ENCODE measurements at regions not wholly inside any gene's neighbourhood (a gene's known extent, or its start where the extent isn't known, plus 50 kb on each side); places are given as distances from the start of the nearest gene placed in this dataset.
A peak's percentile ranks its signal among the peaks of the same experiment; 100 is the strongest.
"Not testable (repeated sequence)": the region's sequence is repeated elsewhere in the genome, so short reads cannot be mapped to it uniquely, and the experiment has no call there.

DNA sequence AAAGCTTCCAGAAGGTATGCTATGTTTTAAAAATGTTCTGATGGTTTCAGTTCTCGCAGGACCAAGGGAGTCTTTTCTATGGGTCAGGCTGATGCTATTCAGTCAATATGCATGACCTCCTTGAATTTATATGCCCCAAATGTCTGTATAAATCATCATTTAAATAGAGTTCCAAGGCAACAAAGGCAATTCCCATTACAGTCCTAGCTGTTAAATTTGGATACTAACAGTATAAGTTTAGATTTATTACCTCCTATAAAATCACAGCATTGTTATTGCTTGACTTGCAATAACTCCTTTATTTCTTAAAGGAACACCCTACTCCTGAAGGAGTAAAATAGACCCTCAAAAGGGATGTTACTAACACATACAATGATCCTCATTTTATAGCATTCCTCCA lies 387.7 kb upstream of the CHD1 start:
- intact Hi-C loops (cut with DNase I) = no loop called here
- ATAC-seq (no peak), DNase-seq (no peak)

DNA sequence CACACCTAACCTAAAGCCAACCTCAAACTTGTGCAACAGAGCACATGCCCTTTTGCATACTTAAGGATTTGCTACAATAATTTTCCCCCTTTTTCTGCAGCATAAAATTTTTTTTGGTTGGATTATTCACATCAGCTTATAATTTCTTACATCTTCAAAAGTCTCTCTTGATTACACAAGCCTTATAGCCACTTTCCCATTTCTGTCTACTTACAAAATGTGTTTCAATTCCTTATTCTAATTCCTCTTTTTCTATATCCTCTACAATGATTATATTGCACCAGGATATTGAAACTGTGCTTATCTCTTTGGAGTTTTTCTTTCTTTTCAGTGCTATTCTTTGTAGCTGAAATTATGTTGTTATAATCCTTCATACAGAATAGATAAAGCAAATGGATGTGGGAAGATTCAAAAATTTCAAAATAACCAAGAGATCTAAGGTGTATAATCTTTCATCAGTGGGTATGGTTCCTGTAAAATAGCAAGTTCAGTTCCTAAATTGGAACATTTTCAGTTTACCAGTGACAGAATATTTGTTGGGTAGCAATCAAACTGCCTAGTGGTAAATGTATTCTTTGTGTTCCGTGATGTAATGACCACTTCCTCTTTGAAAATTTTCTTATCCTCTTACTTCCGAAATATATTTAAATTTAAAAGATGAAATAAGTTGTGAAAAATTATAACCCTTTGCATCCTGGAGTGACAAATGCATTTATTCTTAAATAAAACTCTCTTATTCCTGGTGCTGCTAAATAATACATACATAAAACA lies 386.8 kb upstream of the CHD1 start:
- intact Hi-C loops (cut with DNase I) = no loop called here
- DNase-seq (no peak), ATAC-seq (peak in 1 of 2 donors; percentile 16)

- DNase-seq (no peak), ATAC-seq (no peak)
- intact Hi-C loops (cut with DNase I) = no loop called here
These were observed 385.9 kb upstream of the CHD1 start for GRCh38 chr5:99314721-99315120.

DNA sequence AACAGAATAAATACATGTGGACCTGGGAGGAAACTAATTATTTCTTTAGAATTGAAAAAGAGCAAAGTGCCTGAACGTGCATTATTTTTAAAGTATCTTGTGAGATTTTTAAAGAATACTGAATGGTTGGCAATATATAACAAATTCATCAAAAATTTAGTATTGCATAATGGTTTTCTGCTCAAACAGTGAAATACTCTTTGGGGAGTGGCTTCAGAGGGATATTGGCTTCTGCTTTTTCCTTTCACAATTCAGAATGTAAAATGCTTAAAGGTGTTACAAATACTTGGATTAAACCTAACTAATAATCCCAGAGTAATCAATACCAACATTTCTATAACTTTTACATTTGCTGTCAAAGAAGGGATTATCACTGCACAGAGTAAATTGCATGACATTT lies 379.3 kb upstream of the CHD1 start:
- ATAC-seq (no peak), DNase-seq (no peak)
- intact Hi-C loops (cut with DNase I) = no loop called here

GRCh38 chr5:99305045-99305580 lies 376.3 kb upstream of the CHD1 start:
- DNase-seq = no peak
- intact Hi-C loops (cut with DNase I) = no loop called here

GRCh38 chr5:99285606-99286005 lies 356.8 kb upstream of the CHD1 start:
- DNase-seq (no peak), ATAC-seq (no peak)
- intact Hi-C loops (cut with DNase I) = no loop called here

More at GRCh38 chr5:99305045-99305580, 376.3 kb upstream of the CHD1 start:
- no peak for ATAC-seq

- ATAC-seq (no peak), DNase-seq (no peak)
- intact Hi-C loops (cut with DNase I) = no loop called here
These were observed 346.3 kb upstream of the CHD1 start for GRCh38 chr5:99275128-99275527.

DNA sequence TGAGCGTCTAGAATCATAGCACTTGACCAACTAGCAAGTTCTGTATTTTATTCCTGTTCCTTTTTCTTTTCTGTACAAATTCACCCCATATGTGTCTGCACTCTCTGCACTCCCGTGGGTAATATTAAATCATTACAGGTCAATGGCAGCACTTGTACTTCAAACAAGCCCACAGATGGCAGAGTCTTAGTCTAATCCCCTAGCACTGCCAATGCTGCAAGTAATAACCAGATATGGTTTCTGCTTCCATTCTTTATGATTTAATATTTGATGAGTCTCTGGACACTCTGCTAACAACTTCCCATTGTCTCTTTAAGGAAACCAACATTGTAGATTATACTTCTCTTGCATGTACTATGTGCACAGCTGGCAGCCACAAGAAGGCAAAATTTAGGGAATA lies 343.8 kb upstream of the CHD1 start:
- no peak for ATAC-seq
- intact Hi-C loops (cut with DNase I) = no loop called here
- DNase-seq = no peak

DNA sequence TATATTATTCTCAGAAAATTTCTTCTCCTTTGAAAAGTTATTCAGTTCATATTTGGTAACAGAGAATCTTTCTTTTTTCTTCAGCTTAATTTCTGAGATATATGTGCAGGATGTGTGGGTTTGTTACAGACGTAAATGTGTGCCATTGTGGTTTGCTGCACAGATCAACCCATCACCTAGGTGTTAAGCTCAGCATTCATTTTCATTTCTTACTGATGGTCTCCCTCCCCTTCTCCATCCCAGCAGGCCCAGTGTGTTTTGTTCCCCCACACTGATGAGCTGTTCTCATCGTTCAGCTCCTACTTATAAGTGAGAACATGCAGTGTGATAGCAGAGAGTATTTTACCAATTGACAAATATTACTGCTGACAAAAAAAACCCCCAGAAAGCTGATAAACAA lies 330.0 kb upstream of the CHD1 start:
- DNase-seq = no peak
- intact Hi-C loops (cut with DNase I) = no loop called here
- ATAC-seq = no peak

- no peak for DNase-seq
- ATAC-seq = no peak
- intact Hi-C loops (cut with DNase I) = no loop called here
These were observed 319.3 kb upstream of the CHD1 start for GRCh38 chr5:99248066-99248465.

- DNase-seq (no peak), ATAC-seq (no peak)
- intact Hi-C loops (cut with DNase I) = no loop called here
These were observed 318.5 kb upstream of the CHD1 start for GRCh38 chr5:99247346-99247745.

DNA sequence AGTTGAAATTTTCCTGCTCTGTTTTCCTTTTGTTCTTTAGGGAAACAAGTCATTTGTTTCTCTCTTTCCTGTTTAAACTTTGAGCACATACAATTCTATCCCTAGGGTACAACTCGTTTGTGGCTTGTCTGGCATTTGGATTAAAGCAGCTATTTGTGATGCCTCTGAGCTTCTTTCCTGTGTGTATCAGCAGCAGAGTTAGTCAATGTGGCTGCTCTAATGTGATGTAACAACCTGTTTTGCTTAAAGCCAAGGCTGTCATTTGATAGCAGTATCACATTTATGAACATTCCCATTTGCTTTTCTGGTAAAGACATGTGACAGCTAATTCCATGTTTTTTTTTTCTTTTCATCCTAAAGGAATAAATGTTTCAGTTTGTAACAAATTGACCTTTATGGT lies 314.3 kb upstream of the CHD1 start:
- DNase-seq = no peak
- no peak for ATAC-seq
- intact Hi-C loops (cut with DNase I) = no loop called here

DNA sequence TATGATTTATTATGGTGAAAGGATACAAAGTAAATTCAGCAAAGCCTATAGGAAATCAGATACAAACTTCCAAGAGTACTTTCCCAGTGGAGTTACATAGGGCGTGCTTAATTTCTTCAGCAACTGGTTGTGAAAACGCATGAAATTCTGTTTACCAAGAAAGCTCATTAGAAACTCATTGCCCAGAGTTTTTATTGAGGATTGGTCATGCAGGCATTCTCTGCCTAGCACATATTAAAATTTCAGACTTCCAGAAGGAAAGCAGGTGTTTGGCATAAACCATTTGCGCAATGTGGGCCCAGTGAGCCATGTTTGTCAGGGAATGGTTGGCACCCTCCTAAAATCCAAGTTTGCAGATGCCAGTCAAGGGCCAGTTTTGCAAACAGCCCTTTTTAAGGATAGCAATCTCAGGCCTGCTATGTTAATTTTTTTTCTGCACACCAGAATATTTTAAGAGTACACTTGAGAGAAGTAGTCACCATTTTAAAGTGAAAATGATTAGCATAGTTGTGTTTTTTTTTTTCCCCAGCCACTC lies 311.1 kb upstream of the CHD1 start:
- intact Hi-C loops (cut with DNase I) = no loop called here
- DNase-seq (no peak), ATAC-seq (no peak)

GRCh38 chr5:99191206-99191745 lies 262.5 kb upstream of the CHD1 start:
- intact Hi-C loops (cut with DNase I) = no loop called here
- ATAC-seq (no peak), DNase-seq (no peak)

- ATAC-seq (no peak), DNase-seq (no peak)
- intact Hi-C loops (cut with DNase I) = no loop called here
These were observed 258.8 kb upstream of the CHD1 start for GRCh38 chr5:99187611-99188010.

- ATAC-seq = no peak
- intact Hi-C loops (cut with DNase I) = no loop called here
- no peak for DNase-seq
These were observed 250.4 kb upstream of the CHD1 start for GRCh38 chr5:99179206-99179605.

DNA sequence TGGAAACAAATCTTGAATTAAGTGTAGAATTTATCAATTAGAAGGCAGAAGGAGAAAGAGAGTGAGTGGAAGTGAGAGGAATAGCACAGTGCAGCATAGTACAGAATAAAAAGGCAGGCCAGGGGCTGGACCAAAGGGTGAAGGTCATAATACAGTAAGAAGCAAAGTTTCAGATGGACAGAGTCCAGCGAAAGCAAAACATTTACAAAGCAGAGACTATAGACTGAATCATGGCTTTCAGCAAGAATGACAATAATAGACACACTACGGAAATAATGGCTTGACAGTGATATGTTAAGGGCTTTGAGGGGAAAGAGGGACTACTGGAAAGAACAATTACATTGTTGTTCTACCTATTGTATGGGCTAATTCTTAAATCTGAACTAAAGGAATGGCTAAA lies 249.0 kb upstream of the CHD1 start:
- intact Hi-C loops (cut with DNase I) = no loop called here
- no peak for ATAC-seq
- DNase-seq = no peak

DNA sequence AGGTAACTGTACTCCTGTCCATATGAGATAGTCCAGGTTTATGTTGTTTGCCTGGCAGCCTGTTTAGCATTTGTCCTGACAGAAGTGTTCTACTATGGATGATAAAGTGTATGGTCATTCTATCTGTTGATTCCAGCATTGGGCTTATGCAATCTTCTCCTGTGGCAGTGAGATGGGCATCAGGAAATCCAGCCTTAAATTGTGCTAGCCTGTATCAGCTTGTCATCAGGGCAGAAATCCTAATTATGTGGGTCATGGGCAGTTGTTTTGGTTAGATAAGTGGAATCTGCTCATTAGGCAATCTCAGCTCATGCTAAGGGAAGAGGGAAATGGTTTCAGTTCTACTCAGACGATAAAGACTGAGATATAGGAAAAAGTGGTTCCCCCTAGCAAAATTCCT lies 247.4 kb upstream of the CHD1 start:
- intact Hi-C loops (cut with DNase I) = no loop called here
- DNase-seq (no peak), ATAC-seq (no peak)

GRCh38 chr5:99169309-99169708 lies 240.5 kb upstream of the CHD1 start:
- ATAC-seq (no peak), DNase-seq (no peak)
- intact Hi-C loops (cut with DNase I) = no loop called here

DNA sequence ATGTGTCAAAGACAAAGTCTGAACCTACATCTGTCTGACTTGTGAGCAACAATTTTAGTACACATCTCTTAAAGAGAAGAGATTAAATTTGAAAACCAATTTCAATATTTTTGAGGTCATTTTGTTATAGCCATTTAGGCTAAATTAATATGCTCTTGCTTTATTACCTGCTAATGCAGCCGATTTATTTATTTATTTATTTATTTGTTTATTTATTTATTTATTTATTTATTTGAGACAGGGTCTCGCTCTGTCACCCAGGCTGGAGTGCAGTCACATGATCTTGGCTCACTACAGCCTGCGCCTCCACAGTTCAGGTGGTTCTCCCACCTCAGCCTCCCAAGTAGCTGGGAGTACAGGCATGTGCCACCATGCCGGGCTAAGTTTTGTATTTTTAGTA lies 232.7 kb upstream of the CHD1 start:
- DNase-seq; intact Hi-C loops (cut with DNase I); ATAC-seq: not testable (repeated sequence)

DNA sequence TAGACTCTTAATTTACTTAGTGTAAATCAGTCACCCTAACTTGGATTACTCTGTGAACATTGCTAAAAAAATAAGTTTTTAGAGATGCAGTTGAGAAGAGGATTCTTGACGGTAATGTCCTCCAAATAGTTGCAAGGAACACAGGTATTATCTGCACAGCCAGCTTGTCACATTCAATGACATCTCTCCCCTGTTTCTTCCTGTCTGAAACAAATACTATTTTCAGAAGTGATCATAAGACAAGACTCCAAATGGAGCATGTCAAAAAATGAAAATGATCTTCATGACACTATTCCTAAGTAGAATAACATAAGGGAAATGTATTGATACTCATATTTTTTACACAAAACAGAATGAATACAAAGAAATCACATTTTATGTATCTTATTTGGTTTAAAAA lies 227.9 kb upstream of the CHD1 start:
- DNase-seq (no peak), ATAC-seq (no peak)
- intact Hi-C loops (cut with DNase I) = no loop called here

All from left cardiac atrium (tissue), 4 donors.